H9 (cell line): ENCODE measurements at regions not wholly inside any gene's neighbourhood (a gene's known extent, or its start where the extent isn't known, plus 50 kb on each side); places are given as distances from the start of the nearest gene placed in this dataset.

Experiments used
- DNase-seq: peaks from one replicate; pipeline ENCODE4 v3.0.0-alpha.2; 2017
- H2AFZ ChIP-seq: one replicate; pipeline ENCODE4 v1.6.1; 2013; ENCODE audit warnings: mild to moderate bottlenecking, low read length, control low read depth, moderate library complexity
- H2AK5ac ChIP-seq: 2 replicates; pipeline ENCODE4 v1.6.1; 2013; ENCODE audit warnings: low read length, control low read depth, mixed read lengths; ENCODE audit not compliant: insufficient read length
- H2BK120ac ChIP-seq: one replicate; pipeline ENCODE4 v1.6.1; 2013; ENCODE audit warnings: low read depth, mild to moderate bottlenecking, low read length, control low read depth, inconsistent platforms; ENCODE audit not compliant: poor library complexity, severe bottlenecking
- H2BK12ac ChIP-seq: 2 replicates; pipeline ENCODE4 v1.6.1; 2013; ENCODE audit warnings: low read length, control low read depth, mixed read lengths, low read depth; ENCODE audit not compliant: insufficient read length
- H2BK15ac ChIP-seq: 2 replicates; pipeline ENCODE4 v1.6.1; 2013; ENCODE audit warnings: low read depth, low read length, control low read depth
- H2BK20ac ChIP-seq: one replicate; pipeline ENCODE4 v1.6.1; 2013; ENCODE audit warnings: low read depth, mild to moderate bottlenecking, low read length, control low read depth, inconsistent platforms; ENCODE audit not compliant: poor library complexity, severe bottlenecking
- H2BK5ac ChIP-seq: 2 replicates; pipeline ENCODE4 v1.6.1; 2013; ENCODE audit warnings: low read length, control low read depth, mixed read lengths; ENCODE audit not compliant: insufficient read length
- H3K14ac ChIP-seq: 2 replicates; pipeline ENCODE4 v1.6.1; 2013; ENCODE audit warnings: low read length, control low read depth; ENCODE audit not compliant: insufficient read depth
- H3K18ac ChIP-seq: 2 replicates; pipeline ENCODE4 v1.6.1; 2013; ENCODE audit warnings: low read depth, mild to moderate bottlenecking, mixed read lengths, low read length, control low read depth; ENCODE audit not compliant: insufficient read length
- H3K23ac ChIP-seq: 2 replicates; pipeline ENCODE4 v1.6.1; 2013; ENCODE audit warnings: low read length, control low read depth, mixed read lengths, low read depth; ENCODE audit not compliant: insufficient read length
- H3K23me2 ChIP-seq: 2 replicates; pipeline ENCODE4 v1.6.1; 2013; ENCODE audit warnings: low read depth, mild to moderate bottlenecking, mixed read lengths, low read length, control low read depth; ENCODE audit not compliant: insufficient read length, poor library complexity, severe bottlenecking
- H3K27ac ChIP-seq: 2 replicates; pipeline ENCODE4 v1.5.1; 2013; ENCODE audit warnings: low read length, control low read depth, mixed read lengths, low read depth; ENCODE audit not compliant: insufficient read length
- H3K27me3 ChIP-seq: 2 replicates; pipeline ENCODE4 v1.6.1; 2013; ENCODE audit warnings: low read length, control low read depth, inconsistent platforms; ENCODE audit not compliant: insufficient read depth
- H3K4ac ChIP-seq: 2 replicates; pipeline ENCODE4 v1.6.1; 2013; ENCODE audit warnings: low read depth, mild to moderate bottlenecking, control low read depth, inconsistent platforms, low read length, moderate library complexity
- H3K4me1 ChIP-seq: 2 replicates; pipeline ENCODE4 v1.6.1; 2013; ENCODE audit warnings: low read length, control low read depth, inconsistent platforms; ENCODE audit not compliant: insufficient read depth
- H3K4me2 ChIP-seq: 2 replicates; pipeline ENCODE4 v1.6.1; 2013; ENCODE audit warnings: low read length, control low read depth, mixed read lengths; ENCODE audit not compliant: insufficient read length, insufficient read depth
- H3K56ac ChIP-seq: 2 replicates; pipeline ENCODE4 v1.6.1; 2013; ENCODE audit warnings: low read depth, mild to moderate bottlenecking, mixed read lengths, low read length, control low read depth; ENCODE audit not compliant: insufficient read length
- H3K79me1 ChIP-seq: 2 replicates; pipeline ENCODE4 v1.6.1; 2013; ENCODE audit warnings: low read depth, mild to moderate bottlenecking, moderate library complexity, low read length, control low read depth, inconsistent platforms; ENCODE audit not compliant: insufficient read depth, poor library complexity, severe bottlenecking
- H3K79me2 ChIP-seq: 2 replicates; pipeline ENCODE4 v1.6.1; 2013; ENCODE audit warnings: low read length, control low read depth, inconsistent platforms; ENCODE audit not compliant: insufficient read depth
- H3K9ac ChIP-seq: 2 replicates; pipeline ENCODE4 v1.6.1; 2013; ENCODE audit warnings: low read length, control low read depth, mixed read lengths; ENCODE audit not compliant: insufficient read length; ENCODE audit errors: extremely low read depth
- H3K9me3 ChIP-seq: one replicate; pipeline ENCODE4 v1.6.1; 2013; ENCODE audit warnings: low read depth, low read length, inconsistent platforms; ENCODE audit not compliant: control insufficient read depth
- H3T11ph ChIP-seq: one replicate; pipeline ENCODE4 v1.6.1; 2013; ENCODE audit warnings: mild to moderate bottlenecking, low read length, control low read depth, inconsistent platforms
- H4K20me1 ChIP-seq: one replicate; pipeline ENCODE4 v1.6.1; 2013; ENCODE audit not compliant: control insufficient read depth, insufficient read length, insufficient read depth
- H4K5ac ChIP-seq: 2 replicates; pipeline ENCODE4 v1.6.1; 2013; ENCODE audit warnings: low read depth, mild to moderate bottlenecking, mixed read lengths, low read length, control low read depth; ENCODE audit not compliant: insufficient read length
- H4K8ac ChIP-seq: replicated peaks from 2 replicates; pipeline ENCODE4 v1.6.1; 2013; ENCODE audit warnings: low read length, control low read depth, mixed read lengths, low read depth; ENCODE audit not compliant: insufficient read length
- H4K91ac ChIP-seq: 2 replicates; pipeline ENCODE4 v1.6.1; 2013; ENCODE audit warnings: low read depth, mild to moderate bottlenecking, moderate library complexity, mixed read lengths, low read length, control low read depth; ENCODE audit not compliant: insufficient read length
- H3K27ac Mint-ChIP-seq, 3 experiments: 2 replicates in 2 of 3; 3 replicates in 1 of 3; pipeline ENCODE4 v1.8.0; 2020 to 2021; ENCODE audit warnings: mixed read lengths in 3 of 3, mild to moderate bottlenecking in 1 of 3, moderate library complexity in 1 of 3
- H3K27me3 Mint-ChIP-seq: 2 replicates; pipeline ENCODE4 v1.8.0; 2021; ENCODE audit warnings: low read depth, mild to moderate bottlenecking, moderate library complexity, mixed read lengths
- H3K36me3 Mint-ChIP-seq, 3 experiments: 2 replicates in 2 of 3; 3 replicates in 1 of 3; pipeline ENCODE4 v1.8.0; 2020 to 2021; ENCODE audit warnings: low read depth in 3 of 3, mixed read lengths in 3 of 3; ENCODE audit not compliant: insufficient read depth in 1 of 3
- H3K4me1 Mint-ChIP-seq, 2 experiments: 2 replicates each; pipeline ENCODE4 v1.8.0; 2020; ENCODE audit warnings: mixed read lengths in 2 of 2
- H3K4me3 Mint-ChIP-seq, 2 experiments: 2 replicates in 1 of 2; 3 replicates in 1 of 2; pipeline ENCODE4 v1.8.0; 2020 to 2021; ENCODE audit warnings: mild to moderate bottlenecking in 2 of 2, mixed read lengths in 2 of 2, moderate library complexity in 1 of 2
- H3K9me3 Mint-ChIP-seq, 2 experiments: 2 replicates in 1 of 2; 3 replicates in 1 of 2; pipeline ENCODE4 v1.8.0; 2020; ENCODE audit warnings: mild to moderate bottlenecking in 2 of 2, mixed read lengths in 2 of 2, moderate library complexity in 1 of 2
- WGBS: extraction: QIAGEN DNeasy Blood & Tissue Kit; methylation state at CpG from one replicate; pipeline ENCODE4 v1.1.7; 2013; ENCODE audit warnings: missing lambda C conversion rate, low lambda C conversion rate, mixed read lengths; ENCODE audit not compliant: insufficient read length; ENCODE audit errors: extremely low coverage; 5-methylcytosine and 5-hydroxymethylcytosine counted together
- TF ChIP-seq, protein P1 (sequence below): fragments of 200-600 bp; sonication (generic); conservative IDR thresholded peaks from 3 replicates; pipeline ENCODE4 v1.8.0; 2021; ENCODE audit warnings: antibody characterized with exemption, mild to moderate bottlenecking

DNA sequence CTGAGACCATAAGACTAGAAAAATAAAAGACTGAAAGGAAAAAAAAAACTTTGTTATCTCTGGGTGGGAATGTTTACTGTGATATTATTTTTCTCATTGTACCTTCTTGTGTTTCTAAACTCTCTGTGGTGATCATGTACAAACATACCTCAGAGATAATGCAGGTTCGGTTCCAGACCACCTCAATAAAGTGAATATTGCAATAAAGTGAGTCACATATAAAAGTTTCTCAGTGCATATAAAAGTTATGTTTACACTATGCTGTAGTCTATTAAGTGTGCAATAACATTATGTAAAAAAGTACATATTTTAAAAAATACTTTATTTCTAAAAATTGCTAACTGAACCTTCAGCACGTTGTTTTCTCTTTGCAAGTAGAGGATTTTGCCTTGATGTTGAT, 137.5 kb downstream of the CENPF start:
- Histone ChIP-seq H2BK15ac (no peak overlapping the region), H2BK5ac (no peak overlapping the region), H3K14ac (no peak overlapping the region), H3K79me2 (no peaks in the 10 kb centered on the region), H3K4me2 (no peak overlapping the region), H3K23ac (no peak overlapping the region), H3K27me3 (no peaks in the 10 kb centered on the region), H2BK120ac (no peak overlapping the region), H3K23me2 (no peaks in the 10 kb centered on the region), H4K91ac (no peak overlapping the region), H3K27ac (no peak overlapping the region), H4K20me1 (no peaks in the 10 kb centered on the region), H2AFZ (no peak overlapping the region), H2BK20ac (no peak overlapping the region), H3T11ph (no peak overlapping the region), H3K4ac (no peak overlapping the region), H3K56ac (no peak overlapping the region), H3K4me1 (no peaks in the 10 kb centered on the region), H2AK5ac (no peak overlapping the region), H4K5ac (no peak overlapping the region), H4K8ac (no peak overlapping the region), H3K9ac (no peak overlapping the region), H3K79me1 (no peaks in the 10 kb centered on the region), H3K9me3 (no peaks in the 10 kb centered on the region), H3K18ac (no peak overlapping the region), H2BK12ac (no peak overlapping the region)
- no CpG with 5 or more reads among the region's 2 CpGs for WGBS
- Mint-ChIP-seq H3K4me3 (no peak overlapping the region), H3K27ac (no peak overlapping the region), H3K9me3 (no peaks in the 10 kb centered on the region), H3K4me1 (peaks cover 6% of the 10 kb centered on the region in 2 experiments), H3K27me3 (no peaks in the 10 kb centered on the region), H3K36me3 (no peaks in the 10 kb centered on the region)
- TF ChIP-seq, protein P1, sequence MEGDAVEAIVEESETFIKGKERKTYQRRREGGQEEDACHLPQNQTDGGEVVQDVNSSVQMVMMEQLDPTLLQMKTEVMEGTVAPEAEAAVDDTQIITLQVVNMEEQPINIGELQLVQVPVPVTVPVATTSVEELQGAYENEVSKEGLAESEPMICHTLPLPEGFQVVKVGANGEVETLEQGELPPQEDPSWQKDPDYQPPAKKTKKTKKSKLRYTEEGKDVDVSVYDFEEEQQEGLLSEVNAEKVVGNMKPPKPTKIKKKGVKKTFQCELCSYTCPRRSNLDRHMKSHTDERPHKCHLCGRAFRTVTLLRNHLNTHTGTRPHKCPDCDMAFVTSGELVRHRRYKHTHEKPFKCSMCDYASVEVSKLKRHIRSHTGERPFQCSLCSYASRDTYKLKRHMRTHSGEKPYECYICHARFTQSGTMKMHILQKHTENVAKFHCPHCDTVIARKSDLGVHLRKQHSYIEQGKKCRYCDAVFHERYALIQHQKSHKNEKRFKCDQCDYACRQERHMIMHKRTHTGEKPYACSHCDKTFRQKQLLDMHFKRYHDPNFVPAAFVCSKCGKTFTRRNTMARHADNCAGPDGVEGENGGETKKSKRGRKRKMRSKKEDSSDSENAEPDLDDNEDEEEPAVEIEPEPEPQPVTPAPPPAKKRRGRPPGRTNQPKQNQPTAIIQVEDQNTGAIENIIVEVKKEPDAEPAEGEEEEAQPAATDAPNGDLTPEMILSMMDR: no peak
- no peak for DNase-seq
